Effector memory CD4-positive, alpha-beta T cell (primary cell): ENCODE measurements at regions not wholly inside any gene's neighbourhood (a gene's known extent, or its start where the extent isn't known, plus 50 kb on each side); places are given as distances from the start of the nearest gene placed in this dataset.

Source experiments
- DNase-seq, 3 donors: peaks; one replicate each; pipeline ENCODE4 v3.0.0-alpha.2; 2020
- H3K27ac ChIP-seq: 2 replicates; pipeline ENCODE4 v1.7.0; 2013; ENCODE audit warnings: mild to moderate bottlenecking, low read length, moderate library complexity; ENCODE audit not compliant: insufficient read depth, poor library complexity, severe bottlenecking
- H3K27me3 ChIP-seq: replicated peaks from 2 replicates; pipeline ENCODE4 v1.7.0; 2013; ENCODE audit warnings: mild to moderate bottlenecking, low read length; ENCODE audit not compliant: insufficient read depth, control insufficient read depth, poor library complexity, severe bottlenecking
- H3K36me3 ChIP-seq: 2 replicates; pipeline ENCODE4 v1.7.0; 2013; ENCODE audit warnings: mild to moderate bottlenecking, low read length, moderate library complexity; ENCODE audit not compliant: control insufficient read depth, insufficient read depth
- H3K4me1 ChIP-seq: 2 replicates; pipeline ENCODE4 v1.7.0; 2013; ENCODE audit warnings: low read length, mild to moderate bottlenecking; ENCODE audit not compliant: control insufficient read depth, insufficient read depth, poor library complexity, severe bottlenecking
- H3K4me3 ChIP-seq: 2 replicates; pipeline ENCODE4 v1.7.0; 2013; ENCODE audit warnings: low read length, low read depth, mild to moderate bottlenecking; ENCODE audit not compliant: insufficient read depth, poor library complexity, severe bottlenecking
- H3K9me3 ChIP-seq: 2 replicates; pipeline ENCODE4 v1.7.0; 2013; ENCODE audit warnings: mild to moderate bottlenecking, low read length, moderate library complexity; ENCODE audit not compliant: control insufficient read depth

GRCh38 chr3:152703245-152703890, 131.6 kb upstream of the P2RY1 start:
- Histone ChIP-seq H3K4me1 (no peaks in the 10 kb centered on the region), H3K27me3 (no peaks in the 10 kb centered on the region), H3K27ac (no peak overlapping the region), H3K4me3 (no peak overlapping the region), H3K9me3 (no peaks in the 10 kb centered on the region), H3K36me3 (no peaks in the 10 kb centered on the region)
- no peak for DNase-seq

GRCh38 chr3:152706991-152707713, 127.8 kb upstream of the P2RY1 start:
- Histone ChIP-seq H3K4me1 (no peaks in the 10 kb centered on the region), H3K27me3 (no peaks in the 10 kb centered on the region), H3K9me3 (no peaks in the 10 kb centered on the region), H3K36me3 (no peaks in the 10 kb centered on the region), H3K4me3 (no peak overlapping the region), H3K27ac (no peak overlapping the region)
- DNase-seq: no peak

GRCh38 chr3:152709659-152710058, 125.3 kb upstream of the P2RY1 start:
- H3K4me3 ChIP-seq: no peak overlapping the region
- no peaks in the 10 kb centered on the region for H3K36me3 ChIP-seq
- no peaks in the 10 kb centered on the region for H3K27me3 ChIP-seq
- H3K4me1 ChIP-seq: no peaks in the 10 kb centered on the region
- no peaks in the 10 kb centered on the region for H3K9me3 ChIP-seq
- DNase-seq: no peak
- H3K27ac ChIP-seq: no peak overlapping the region

GRCh38 chr3:152710549-152710948, 124.4 kb upstream of the P2RY1 start:
- Histone ChIP-seq H3K4me1 (no peaks in the 10 kb centered on the region), H3K4me3 (no peak overlapping the region), H3K36me3 (no peaks in the 10 kb centered on the region), H3K27ac (no peak overlapping the region), H3K9me3 (no peaks in the 10 kb centered on the region), H3K27me3 (no peaks in the 10 kb centered on the region)
- no peak for DNase-seq

- H3K4me3 ChIP-seq: no peak overlapping the region
- no peaks in the 10 kb centered on the region for H3K27me3 ChIP-seq
- H3K27ac ChIP-seq: no peak overlapping the region
- no peaks in the 10 kb centered on the region for H3K9me3 ChIP-seq
- DNase-seq: no peak
- no peaks in the 10 kb centered on the region for H3K36me3 ChIP-seq
- H3K4me1 ChIP-seq: no peaks in the 10 kb centered on the region
Observed at GRCh38 chr3:152713989-152714388, 120.9 kb upstream of the P2RY1 start.

- H3K9me3 ChIP-seq: no peaks in the 10 kb centered on the region
- DNase-seq: no peak
- no peak overlapping the region for H3K27ac ChIP-seq
- no peaks in the 10 kb centered on the region for H3K27me3 ChIP-seq
- H3K36me3 ChIP-seq: no peaks in the 10 kb centered on the region
- H3K4me3 ChIP-seq: no peak overlapping the region
- no peaks in the 10 kb centered on the region for H3K4me1 ChIP-seq
Observed at GRCh38 chr3:152714507-152714906, 120.4 kb upstream of the P2RY1 start.

GRCh38 chr3:152717252-152717651, 117.7 kb upstream of the P2RY1 start:
- H3K4me3 ChIP-seq: no peak overlapping the region
- H3K36me3 ChIP-seq: no peaks in the 10 kb centered on the region
- no peaks in the 10 kb centered on the region for H3K27me3 ChIP-seq
- no peaks in the 10 kb centered on the region for H3K9me3 ChIP-seq
- no peak overlapping the region for H3K27ac ChIP-seq
- no peak for DNase-seq
- H3K4me1 ChIP-seq: no peaks in the 10 kb centered on the region

GRCh38 chr3:152718810-152719209, 116.1 kb upstream of the P2RY1 start:
- H3K36me3 ChIP-seq: no peaks in the 10 kb centered on the region
- H3K4me3 ChIP-seq: no peak overlapping the region
- DNase-seq: no peak
- no peaks in the 10 kb centered on the region for H3K27me3 ChIP-seq
- H3K4me1 ChIP-seq: no peaks in the 10 kb centered on the region
- H3K27ac ChIP-seq: no peak overlapping the region
- no peaks in the 10 kb centered on the region for H3K9me3 ChIP-seq

- DNase-seq: no peak
- Histone ChIP-seq H3K9me3 (no peaks in the 10 kb centered on the region), H3K27me3 (no peaks in the 10 kb centered on the region), H3K4me1 (no peaks in the 10 kb centered on the region), H3K4me3 (no peak overlapping the region), H3K36me3 (no peaks in the 10 kb centered on the region), H3K27ac (no peak overlapping the region)
Observed at GRCh38 chr3:152719264-152719663, 115.7 kb upstream of the P2RY1 start.

- no peaks in the 10 kb centered on the region for H3K27me3 ChIP-seq
- no peak overlapping the region for H3K27ac ChIP-seq
- DNase-seq: no peak
- no peaks in the 10 kb centered on the region for H3K4me1 ChIP-seq
- H3K9me3 ChIP-seq: no peaks in the 10 kb centered on the region
- H3K36me3 ChIP-seq: no peaks in the 10 kb centered on the region
- H3K4me3 ChIP-seq: no peak overlapping the region
Observed at GRCh38 chr3:152720951-152721718, 113.8 kb upstream of the P2RY1 start.
